ENCODE measurements at regions not wholly inside any gene's neighbourhood (a gene's known extent, or its start where the extent isn't known, plus 50 kb on each side); places are given as distances from the start of the nearest gene placed in this dataset.
"Not testable (repeated sequence)": the region's sequence is repeated elsewhere in the genome, so short reads cannot be mapped to it uniquely, and the experiment has no call there.

GRCh38 chr2:203625701-203626100 lies 80.7 kb upstream of the CD28 start (continued):
- TF ChIP-seq JUND (IDR thresholded peaks at IDR 0.05; ENCODE audit: low read length): no peak
- TF ChIP-seq YY1 (IDR thresholded peaks at IDR 0.05; ENCODE audit: low read depth, low read length): no peak
- TF ChIP-seq SRF (IDR thresholded peaks at IDR 0.05; ENCODE audit: low read depth, low read length): no peak
- TF ChIP-seq POU5F1 (IDR thresholded peaks at IDR 0.05; ENCODE audit: low read depth, low read length): no peak

GRCh38 chr2:203626247-203626646 lies 80.2 kb upstream of the CD28 start:
- H4K8ac ChIP-seq (ENCODE audit: extremely low read depth, insufficient read depth, low read length); POLR2A ChIA-PET (ENCODE audit: partially characterized antibody); H2BK12ac ChIP-seq (ENCODE audit: low read depth, low read length); H3K23ac ChIP-seq (ENCODE audit: insufficient read length); H3K79me1 ChIP-seq (ENCODE audit: low read depth, low read length); CTCF ChIA-PET (ENCODE audit: partially characterized antibody); H3K14ac ChIP-seq (ENCODE audit: insufficient read length); H3K9ac ChIP-seq (replicated peaks in 1 of 4; ENCODE audit: extremely low read depth in 1 of 4, low read depth in 3 of 4, low read length in 3 of 4); H3K79me2 ChIP-seq (ENCODE audit: control insufficient read depth in 1 of 2, insufficient read depth in 2 of 2, low read length in 2 of 2); H3K56ac ChIP-seq (replicated peaks; ENCODE audit: insufficient read length, low read depth, low read length); H2AK5ac ChIP-seq (ENCODE audit: low read depth, low read length); FAIRE-seq; H3K27me3 ChIP-seq (replicated peaks in 1 of 4; ENCODE audit: control insufficient read depth in 3 of 4, extremely low read depth in 1 of 4, insufficient read depth in 3 of 4, low read length in 3 of 4); H3K4me3 ChIP-seq (ENCODE audit: extremely low read depth in 1 of 4, insufficient read depth in 2 of 4, low read depth in 3 of 4, low read length in 4 of 4); H2BK20ac ChIP-seq (ENCODE audit: low read length); H3K23me2 ChIP-seq (ENCODE audit: low read depth, low read length); DNase-seq (ENCODE audit: low read depth in 1 of 2, low spot score in 2 of 2); H2BK5ac ChIP-seq (ENCODE audit: low read depth, low read length); H3K36me3 ChIP-seq (ENCODE audit: control insufficient read depth in 2 of 4, insufficient read depth in 4 of 4, low read length in 3 of 4); H4K20me1 ChIP-seq (replicated peaks in 1 of 2; ENCODE audit: control insufficient read depth in 1 of 2, insufficient read depth in 2 of 2, low read length in 2 of 2); H3K4me2 ChIP-seq (ENCODE audit: insufficient read depth in 1 of 2, low read depth in 2 of 2, low read length in 2 of 2); H4K5ac ChIP-seq (ENCODE audit: insufficient read length, low read depth, low read length); H3K4me1 ChIP-seq (replicated peaks in 1 of 4; ENCODE audit: control insufficient read depth in 3 of 4, insufficient read depth in 4 of 4, low read length in 3 of 4); H3K9me3 ChIP-seq (ENCODE audit: insufficient read depth in 2 of 2, low read depth in 1 of 2, low read length in 1 of 2); H2AFZ ChIP-seq (ENCODE audit: low read length); H3K4ac ChIP-seq (replicated peaks; ENCODE audit: insufficient read length, low read depth, low read length); H3K27ac ChIP-seq (ENCODE audit: low read depth, low read length); H3K18ac ChIP-seq (ENCODE audit: extremely low read depth, low read length); H2BK15ac ChIP-seq (ENCODE audit: low read length); H4K91ac ChIP-seq (replicated peaks; ENCODE audit: insufficient read length, low read length); H2BK120ac ChIP-seq (replicated peaks; ENCODE audit: low read depth, low read length): not testable (repeated sequence)
- WGBS, 2 experiments (ENCODE audit: extremely low coverage in 1 of 2, insufficient coverage in 1 of 2, insufficient read length in 1 of 2, insufficient replicate concordance in 2 of 2, low coverage in 1 of 2, low lambda C conversion rate in 2 of 2, missing lambda C conversion rate in 1 of 2): 93% methylated on average over 4 of the region's 4 CpGs; no CpG with 5 or more reads in 1 of the 2 experiments
